ENCODE measurements at regions not wholly inside any gene's neighbourhood (a gene's known extent, or its start where the extent isn't known, plus 50 kb on each side); places are given as distances from the start of the nearest gene placed in this dataset.

GRCh38 chr3:16675805-16676204 is 70.6 kb upstream of the DAZL start:
- Histone ChIP-seq H3K9me3 (ENCODE audit: control insufficient read depth, low read length) (peaks cover 10% of the 10 kb centered on the region), H3K4me3 (ENCODE audit: extremely low read depth, insufficient read depth, low read length, poor library complexity, severe bottlenecking) (no peak overlapping the region), H3K4me1 (ENCODE audit: control insufficient read depth, insufficient read depth, low read length, poor library complexity, severe bottlenecking) (no peaks in the 10 kb centered on the region), H3K36me3 (ENCODE audit: control insufficient read depth, insufficient read depth, low read length) (no peaks in the 10 kb centered on the region), H3K27ac (ENCODE audit: low read depth, low read length, severe bottlenecking) (no peak overlapping the region)

- 70 to 100% methylated on average over 3 of the region's 3 CpGs for WGBS, 2 experiments (ENCODE audit: insufficient coverage in 2 of 2)
- Histone ChIP-seq H3K27ac (ENCODE audit: low read depth, low read length, severe bottlenecking) (no peak overlapping the region), H3K4me3 (ENCODE audit: extremely low read depth, insufficient read depth, low read length, poor library complexity, severe bottlenecking) (no peak overlapping the region), H3K36me3 (ENCODE audit: control insufficient read depth, insufficient read depth, low read length) (no peaks in the 10 kb centered on the region), H3K4me1 (ENCODE audit: control insufficient read depth, insufficient read depth, low read length, poor library complexity, severe bottlenecking) (no peaks in the 10 kb centered on the region), H3K9me3 (ENCODE audit: control insufficient read depth, low read length) (no peaks in the 10 kb centered on the region)
Measured at GRCh38 chr3:16686679-16687078, 81.5 kb upstream of the DAZL start.

- no peaks in the 10 kb centered on the region for H3K4me1 ChIP-seq (ENCODE audit: control insufficient read depth, insufficient read depth, low read length, poor library complexity, severe bottlenecking)
- no peak overlapping the region for H3K27ac ChIP-seq (ENCODE audit: low read depth, low read length, severe bottlenecking)
- no peak overlapping the region for H3K4me3 ChIP-seq (ENCODE audit: extremely low read depth, insufficient read depth, low read length, poor library complexity, severe bottlenecking)
- no peaks in the 10 kb centered on the region for H3K9me3 ChIP-seq (ENCODE audit: control insufficient read depth, low read length)
- H3K36me3 ChIP-seq (ENCODE audit: control insufficient read depth, insufficient read depth, low read length): no peaks in the 10 kb centered on the region
Measured at GRCh38 chr3:16687221-16687620, 82.0 kb upstream of the DAZL start.

DNA sequence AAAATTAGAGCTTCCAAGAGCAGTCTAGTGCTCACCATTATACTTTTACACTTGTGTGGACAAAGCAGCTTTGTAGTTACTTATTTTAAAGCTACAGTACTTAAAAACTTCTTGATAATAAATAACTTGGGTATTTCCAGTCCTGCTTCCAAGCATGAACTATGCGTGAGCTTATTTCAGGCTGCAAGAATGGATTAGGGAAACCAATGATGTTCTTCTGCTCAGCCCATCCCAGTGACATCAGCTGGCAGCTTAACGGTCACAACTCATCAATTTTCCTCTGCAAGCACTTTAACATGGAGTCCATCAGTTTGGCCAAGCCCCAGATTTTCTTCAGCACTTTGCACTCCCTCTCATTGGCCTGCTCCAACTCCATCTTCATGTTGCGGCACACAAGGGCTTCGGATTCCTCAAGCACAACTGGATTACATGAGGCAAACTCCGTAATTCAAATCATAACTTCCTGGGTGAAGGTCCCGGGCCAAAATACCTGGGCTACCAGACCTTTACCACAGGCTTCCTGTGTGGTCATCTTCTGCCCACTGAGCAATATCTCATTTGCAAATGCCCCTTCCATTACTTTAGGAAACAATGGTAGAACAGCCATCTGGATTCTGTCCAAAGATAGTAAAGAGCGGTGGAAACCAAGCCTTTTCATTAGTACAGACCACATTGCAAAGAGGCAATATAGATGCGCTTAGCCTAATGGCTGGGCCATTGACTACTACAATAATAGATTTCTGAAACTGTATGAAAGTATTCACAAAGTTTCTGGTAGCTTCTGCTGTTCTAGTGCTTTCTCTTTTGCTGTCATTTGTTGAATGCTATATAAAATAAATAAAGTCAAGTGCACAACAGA is 87.5 kb upstream of the DAZL start:
- H3K4me1 ChIP-seq (ENCODE audit: control insufficient read depth, insufficient read depth, low read length, poor library complexity, severe bottlenecking): no peaks in the 10 kb centered on the region
- WGBS, 2 experiments (ENCODE audit: insufficient coverage in 2 of 2): 89 to 90% methylated on average over 6 to 8 of the region's 8 CpGs
- no peak overlapping the region for H3K4me3 ChIP-seq (ENCODE audit: extremely low read depth, insufficient read depth, low read length, poor library complexity, severe bottlenecking)
- H3K27ac ChIP-seq (ENCODE audit: low read depth, low read length, severe bottlenecking): no peak overlapping the region
- no peaks in the 10 kb centered on the region for H3K9me3 ChIP-seq (ENCODE audit: control insufficient read depth, low read length)
- H3K36me3 ChIP-seq (ENCODE audit: control insufficient read depth, insufficient read depth, low read length): no peaks in the 10 kb centered on the region

- H3K36me3 ChIP-seq (ENCODE audit: control insufficient read depth, insufficient read depth, low read length): no peaks in the 10 kb centered on the region
- no peaks in the 10 kb centered on the region for H3K4me1 ChIP-seq (ENCODE audit: control insufficient read depth, insufficient read depth, low read length, poor library complexity, severe bottlenecking)
- WGBS, 2 experiments (ENCODE audit: insufficient coverage in 2 of 2): 83% methylated on average over 1 to 2 of the region's 2 CpGs
Measured at GRCh38 chr3:16693820-16694219, 88.6 kb upstream of the DAZL start.

GRCh38 chr3:16695710-16696109 is 90.5 kb upstream of the DAZL start:
- no peaks in the 10 kb centered on the region for H3K4me1 ChIP-seq (ENCODE audit: control insufficient read depth, insufficient read depth, low read length, poor library complexity, severe bottlenecking)
- no peak overlapping the region for H3K4me3 ChIP-seq (ENCODE audit: extremely low read depth, insufficient read depth, low read length, poor library complexity, severe bottlenecking)
- no peaks in the 10 kb centered on the region for H3K9me3 ChIP-seq (ENCODE audit: control insufficient read depth, low read length)
- 74 to 100% methylated on average over 2 of the region's 4 CpGs for WGBS, 2 experiments (ENCODE audit: insufficient coverage in 2 of 2)
- no peaks in the 10 kb centered on the region for H3K36me3 ChIP-seq (ENCODE audit: control insufficient read depth, insufficient read depth, low read length)
- no peak overlapping the region for H3K27ac ChIP-seq (ENCODE audit: low read depth, low read length, severe bottlenecking)

More at GRCh38 chr3:16693820-16694219, 88.6 kb upstream of the DAZL start:
- no peak overlapping the region for H3K4me3 ChIP-seq (ENCODE audit: extremely low read depth, insufficient read depth, low read length, poor library complexity, severe bottlenecking)
- no peak overlapping the region for H3K27ac ChIP-seq (ENCODE audit: low read depth, low read length, severe bottlenecking)
- H3K9me3 ChIP-seq (ENCODE audit: control insufficient read depth, low read length): no peaks in the 10 kb centered on the region

DNA sequence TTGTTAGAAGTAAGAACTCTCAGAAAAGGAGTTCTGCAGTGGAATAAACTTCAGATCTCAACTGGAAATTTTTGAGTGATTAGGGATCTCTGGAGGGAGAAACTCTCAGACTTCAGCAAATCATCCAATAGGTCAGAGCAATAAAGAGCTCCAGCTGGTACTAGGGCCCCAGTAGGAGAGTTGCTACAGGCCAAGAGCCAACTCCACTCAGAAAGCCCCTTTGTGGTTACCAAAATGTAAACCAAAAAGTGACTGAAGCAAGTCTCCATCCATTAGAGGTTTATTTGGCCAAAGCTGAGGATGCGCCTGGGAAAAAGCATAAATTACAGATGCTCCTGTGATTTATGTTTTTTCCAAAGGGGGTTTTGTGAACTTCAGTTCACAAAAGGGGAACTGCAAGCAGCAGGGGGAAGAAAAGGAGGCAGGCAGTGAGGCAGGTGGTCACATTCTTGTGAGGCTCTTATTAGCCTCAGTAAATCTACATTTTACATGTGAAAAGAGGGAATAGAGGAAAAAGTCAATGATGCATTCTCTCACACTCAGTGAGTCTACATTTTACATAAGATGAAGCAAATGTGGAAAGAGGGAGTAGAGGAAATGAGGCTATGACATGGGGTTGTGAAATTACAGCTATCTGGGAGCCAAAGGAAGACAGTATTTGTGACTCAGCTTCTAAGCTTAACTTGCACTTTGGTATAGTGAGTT is 92.4 kb upstream of the DAZL start:
- Histone ChIP-seq H3K4me3 (ENCODE audit: extremely low read depth, insufficient read depth, low read length, poor library complexity, severe bottlenecking) (no peak overlapping the region), H3K36me3 (ENCODE audit: control insufficient read depth, insufficient read depth, low read length) (no peaks in the 10 kb centered on the region), H3K9me3 (ENCODE audit: control insufficient read depth, low read length) (no peaks in the 10 kb centered on the region), H3K4me1 (ENCODE audit: control insufficient read depth, insufficient read depth, low read length, poor library complexity, severe bottlenecking) (no peaks in the 10 kb centered on the region), H3K27ac (ENCODE audit: low read depth, low read length, severe bottlenecking) (no peak overlapping the region)
- WGBS, 2 experiments (ENCODE audit: insufficient coverage in 2 of 2): 80 to 100% methylated on average over 1 of the region's 1 CpG

- Histone ChIP-seq H3K36me3 (ENCODE audit: control insufficient read depth, insufficient read depth, low read length) (no peaks in the 10 kb centered on the region), H3K9me3 (ENCODE audit: control insufficient read depth, low read length) (no peaks in the 10 kb centered on the region), H3K27ac (ENCODE audit: low read depth, low read length, severe bottlenecking) (no peak overlapping the region), H3K4me1 (ENCODE audit: control insufficient read depth, insufficient read depth, low read length, poor library complexity, severe bottlenecking) (no peaks in the 10 kb centered on the region), H3K4me3 (ENCODE audit: extremely low read depth, insufficient read depth, low read length, poor library complexity, severe bottlenecking) (no peak overlapping the region)
Measured at GRCh38 chr3:16700651-16701050, 95.4 kb upstream of the DAZL start.

- whole genome bisulfite sequencing, 2 experiments (ENCODE audit: insufficient coverage in 2 of 2): 69 to 83% methylated on average over 2 of the region's 2 CpGs
- no peaks in the 10 kb centered on the region for H3K9me3 ChIP-seq (ENCODE audit: control insufficient read depth, low read length)
- no peaks in the 10 kb centered on the region for H3K4me1 ChIP-seq (ENCODE audit: control insufficient read depth, insufficient read depth, low read length, poor library complexity, severe bottlenecking)
- no peak overlapping the region for H3K27ac ChIP-seq (ENCODE audit: low read depth, low read length, severe bottlenecking)
- H3K4me3 ChIP-seq (ENCODE audit: extremely low read depth, insufficient read depth, low read length, poor library complexity, severe bottlenecking): no peak overlapping the region
- H3K36me3 ChIP-seq (ENCODE audit: control insufficient read depth, insufficient read depth, low read length): no peaks in the 10 kb centered on the region
Measured at GRCh38 chr3:16704941-16705340, 99.7 kb upstream of the DAZL start.

- WGBS, 2 experiments (ENCODE audit: insufficient coverage in 2 of 2): 89 to 91% methylated on average over 4 of the region's 4 CpGs
- Histone ChIP-seq H3K27ac (ENCODE audit: low read depth, low read length, severe bottlenecking) (no peak overlapping the region), H3K9me3 (ENCODE audit: control insufficient read depth, low read length) (no peaks in the 10 kb centered on the region), H3K4me3 (ENCODE audit: extremely low read depth, insufficient read depth, low read length, poor library complexity, severe bottlenecking) (no peak overlapping the region), H3K36me3 (ENCODE audit: control insufficient read depth, insufficient read depth, low read length) (no peaks in the 10 kb centered on the region), H3K4me1 (ENCODE audit: control insufficient read depth, insufficient read depth, low read length, poor library complexity, severe bottlenecking) (no peaks in the 10 kb centered on the region)
Measured at GRCh38 chr3:16707260-16707659, 102.0 kb upstream of the DAZL start.

DNA sequence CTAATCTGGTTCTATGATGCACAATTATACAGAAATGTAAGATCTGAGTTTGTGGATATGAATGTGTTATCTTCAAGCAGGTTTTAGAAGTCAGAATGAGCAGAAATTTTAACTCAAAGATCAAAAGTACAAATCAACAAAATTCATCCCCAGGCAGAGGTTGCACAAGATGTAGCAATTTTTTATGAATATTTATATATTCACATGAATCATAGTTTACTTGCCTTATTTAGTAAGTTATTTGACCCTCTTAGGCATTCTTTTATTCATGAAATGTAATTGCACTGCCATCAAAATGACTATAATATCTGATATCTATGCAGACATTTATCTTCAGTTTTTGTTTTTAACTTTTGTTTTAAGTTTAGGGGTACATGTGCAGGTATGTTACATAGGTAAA is 103.1 kb upstream of the DAZL start:
- no peaks in the 10 kb centered on the region for H3K9me3 ChIP-seq (ENCODE audit: control insufficient read depth, low read length)
- H3K4me3 ChIP-seq (ENCODE audit: extremely low read depth, insufficient read depth, low read length, poor library complexity, severe bottlenecking): no peak overlapping the region
- H3K4me1 ChIP-seq (ENCODE audit: control insufficient read depth, insufficient read depth, low read length, poor library complexity, severe bottlenecking): no peaks in the 10 kb centered on the region

More for the DNA sequence above, 103.1 kb upstream of the DAZL start:
- Histone ChIP-seq H3K27ac (ENCODE audit: low read depth, low read length, severe bottlenecking) (no peak overlapping the region), H3K36me3 (ENCODE audit: control insufficient read depth, insufficient read depth, low read length) (no peaks in the 10 kb centered on the region)

All from mesodermal cell (in vitro differentiated cells).